CD4-positive, alpha-beta T cell treated with Interleukin-17A for 4 hours (primary cell): ENCODE measurements at regions not wholly inside any gene's neighbourhood (a gene's known extent, or its start where the extent isn't known, plus 50 kb on each side); places are given as distances from the start of the nearest gene placed in this dataset.
A peak's percentile ranks its signal among the peaks of the same experiment; 100 is the strongest.

Source experiments
- DNase-seq: peaks from one replicate; pipeline ENCODE4 v3.0.0-alpha.2; 2020; ENCODE audit warnings: mixed read lengths

- no peak for DNase-seq
These were observed 1465.0 kb downstream of the EFNB2 start for GRCh38 chr13:105070452-105070851.

- DNase-seq = no peak
These were observed 1466.4 kb downstream of the EFNB2 start for GRCh38 chr13:105069106-105069505.

DNA sequence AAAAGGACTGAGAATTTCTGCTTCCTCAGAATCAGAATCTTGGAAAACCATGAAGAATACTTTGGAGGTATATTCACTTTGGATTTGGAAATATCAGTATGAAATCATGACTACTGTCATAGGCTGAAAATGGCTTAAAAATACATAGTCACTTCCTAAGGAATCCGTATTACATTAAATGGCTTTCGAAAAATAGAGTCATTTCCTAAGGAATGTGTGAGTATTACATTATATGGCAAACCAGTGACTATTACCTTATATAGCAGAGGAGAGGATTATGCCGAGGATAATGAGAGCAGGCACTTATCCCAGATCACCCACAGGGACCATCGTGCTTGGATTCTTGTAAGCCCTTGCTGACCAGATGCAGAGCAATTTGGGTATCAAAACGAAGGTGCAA, 1471.8 kb downstream of the EFNB2 start:
- no peak for DNase-seq

DNA sequence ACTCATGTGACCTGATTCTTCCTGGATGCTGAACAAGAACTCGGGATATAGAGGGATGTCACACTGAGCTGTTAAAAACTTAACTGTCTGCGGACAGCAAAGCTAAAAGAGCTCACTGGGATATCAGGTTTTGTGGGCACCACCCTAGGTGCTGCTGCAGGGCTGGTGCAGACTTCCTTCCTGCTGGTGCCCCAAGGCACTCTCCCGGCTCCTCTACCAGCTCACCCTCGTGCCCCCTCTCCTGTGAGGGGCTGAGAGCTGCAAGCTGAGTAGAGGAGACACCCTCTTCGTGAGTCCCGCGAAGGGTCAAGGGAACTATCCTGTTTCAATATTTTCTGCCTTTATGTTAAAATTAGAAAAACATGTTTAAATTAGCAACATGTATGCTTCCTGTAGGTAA, 1475.7 kb downstream of the EFNB2 start:
- DNase-seq = no peak

DNA sequence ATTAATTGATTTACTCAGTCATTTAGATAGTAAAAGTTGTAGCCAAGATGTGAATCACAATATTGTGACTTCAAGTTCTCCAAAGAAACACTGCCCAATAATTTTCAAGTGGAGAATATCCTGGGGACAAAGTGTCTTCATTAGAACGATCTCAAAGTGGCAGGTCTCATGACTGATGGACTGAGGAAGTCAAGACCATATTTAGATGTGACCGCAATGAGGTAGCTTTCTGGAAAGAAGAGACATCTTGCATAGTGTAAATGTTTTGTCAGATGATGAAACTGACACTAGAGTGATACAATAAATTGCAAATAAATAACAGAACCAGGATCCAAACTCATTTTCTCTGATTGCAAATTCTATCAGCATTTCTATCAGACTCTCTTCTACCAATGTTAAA, 1476.9 kb downstream of the EFNB2 start:
- DNase-seq = no peak

GRCh38 chr13:105052711-105053110, 1482.8 kb downstream of the EFNB2 start:
- no peak for DNase-seq

GRCh38 chr13:105050686-105051085, 1484.8 kb downstream of the EFNB2 start:
- no peak for DNase-seq

- DNase-seq = no peak
These were observed 1486.8 kb downstream of the EFNB2 start for GRCh38 chr13:105048677-105049076.

DNA sequence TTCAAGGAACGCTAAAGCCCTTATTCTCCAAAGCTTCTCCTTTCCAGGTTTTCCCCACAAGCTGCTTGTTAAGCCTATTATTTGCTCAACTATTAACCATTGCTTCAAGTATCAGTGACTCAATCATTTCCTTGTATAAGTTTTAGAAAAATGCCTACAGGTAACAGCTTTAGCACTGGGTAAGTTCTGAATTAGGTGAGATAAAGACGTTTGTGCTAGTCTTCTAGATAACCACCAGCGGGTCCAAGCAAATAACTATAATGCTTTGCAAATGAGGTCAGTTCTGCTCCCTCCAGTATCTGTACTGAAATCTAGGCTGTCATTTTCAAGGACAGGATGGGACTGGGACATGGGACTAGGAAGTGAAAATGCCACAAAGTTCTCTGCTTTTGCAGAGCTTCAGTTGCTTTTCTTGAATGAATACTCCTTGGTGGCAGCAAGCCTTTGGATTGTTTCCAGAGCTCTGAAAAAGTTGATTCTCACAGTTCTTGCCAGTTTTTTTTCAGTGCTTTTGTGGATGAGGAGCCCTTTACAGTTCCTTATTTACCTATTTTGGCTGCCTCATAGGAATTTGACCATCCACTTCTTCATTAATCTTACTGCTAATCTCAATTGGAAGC, 1487.7 kb downstream of the EFNB2 start:
- DNase-seq = no peak

- DNase-seq = no peak
These were observed 1498.4 kb downstream of the EFNB2 start for GRCh38 chr13:105037110-105037509.

DNA sequence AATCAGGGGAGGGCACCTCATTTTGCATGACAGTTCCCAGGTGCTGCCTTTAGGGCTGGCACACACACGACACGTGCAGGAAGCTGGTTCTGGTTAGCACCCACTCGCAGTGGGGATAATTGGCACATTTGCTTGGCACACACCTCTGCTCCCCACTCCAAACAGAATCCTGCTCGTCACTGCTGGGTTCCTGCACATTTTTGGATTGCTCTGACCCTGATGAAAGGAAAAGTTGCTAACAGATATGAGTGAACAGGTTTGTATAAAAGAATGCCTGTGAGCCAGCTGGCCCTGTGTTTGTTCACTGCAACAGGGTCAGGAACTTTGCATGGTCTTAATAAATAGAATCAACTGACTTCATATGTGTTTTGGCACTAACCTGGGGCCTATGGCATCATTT, 1500.4 kb downstream of the EFNB2 start:
- DNase-seq = no peak

DNA sequence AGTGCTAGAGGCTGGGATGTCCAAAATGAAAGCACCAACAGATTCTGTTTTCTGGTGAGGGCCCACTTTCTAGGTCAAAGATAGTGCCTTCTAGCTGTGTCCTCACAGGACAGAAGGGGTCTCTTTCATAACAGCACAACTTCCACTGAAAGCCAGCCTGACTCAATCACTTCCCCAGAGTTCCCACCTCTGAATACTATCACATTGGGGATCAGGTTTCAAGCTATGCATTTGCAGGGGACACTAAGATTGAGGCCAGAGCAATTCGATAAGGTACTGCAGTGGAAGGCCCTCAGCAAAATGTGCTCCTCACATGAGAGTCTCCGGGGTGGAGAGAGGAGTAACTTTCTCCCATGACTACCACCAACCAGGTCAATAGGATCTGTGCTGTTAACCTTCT, 1501.5 kb downstream of the EFNB2 start:
- DNase-seq = no peak

DNA sequence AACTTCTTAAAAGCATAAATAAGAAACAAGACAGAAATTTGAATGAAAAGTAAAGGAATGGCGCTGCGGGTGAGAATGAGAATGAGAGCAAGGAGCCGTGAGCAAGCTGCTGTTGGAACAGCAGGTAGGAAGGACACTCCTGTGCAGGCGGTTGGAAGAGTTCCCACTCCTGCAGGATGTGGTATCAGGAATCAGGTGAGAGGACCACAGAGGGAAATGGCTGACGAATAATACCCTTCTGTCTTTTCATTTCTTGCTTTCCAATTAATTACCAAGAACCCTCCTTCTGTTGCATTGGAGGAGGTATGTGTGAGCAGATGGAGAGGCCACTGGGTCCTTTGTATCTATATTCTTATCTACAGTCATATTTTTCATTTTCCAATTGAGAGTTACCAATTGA, 1504.2 kb downstream of the EFNB2 start:
- no peak for DNase-seq

DNA sequence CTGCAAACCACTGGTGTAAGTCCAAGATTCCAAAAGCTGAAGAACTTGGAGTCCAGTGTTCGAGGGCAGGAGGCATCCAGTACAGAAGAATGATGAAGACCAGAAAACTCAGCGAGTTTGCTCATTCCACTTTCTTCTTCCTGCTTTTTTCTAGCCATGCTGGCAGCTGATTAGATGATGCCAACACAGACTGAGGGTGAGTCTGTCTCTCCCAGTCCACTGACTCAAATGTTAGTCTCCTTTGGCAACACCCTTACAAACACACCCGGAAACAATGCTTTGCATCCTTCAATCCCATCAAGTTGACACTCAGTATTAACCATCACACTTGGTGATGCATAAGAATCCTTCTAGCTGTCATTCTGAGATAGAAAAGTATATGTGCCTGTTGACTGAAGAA, 1504.6 kb downstream of the EFNB2 start:
- no peak for DNase-seq

GRCh38 chr13:105019073-105019472, 1516.4 kb downstream of the EFNB2 start:
- no peak for DNase-seq

DNA sequence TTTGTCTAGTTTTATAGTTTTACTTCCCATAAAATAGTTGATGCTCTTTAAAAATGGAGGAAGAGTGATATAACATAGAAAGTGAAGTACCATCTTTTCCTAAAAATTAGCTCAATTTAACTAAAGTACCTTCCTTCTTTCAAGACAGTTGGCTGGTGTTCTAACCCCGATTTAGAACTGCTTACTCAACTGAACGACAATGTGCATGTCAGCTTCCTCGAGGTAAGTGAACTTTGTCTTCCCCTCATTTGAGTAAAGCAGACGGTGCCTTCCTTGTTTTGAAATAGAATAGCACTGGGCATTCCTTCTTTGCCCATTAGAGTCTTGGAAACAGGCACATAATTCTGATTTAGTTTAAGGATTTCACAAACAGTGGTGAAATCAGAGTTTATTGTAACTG, 1519.2 kb downstream of the EFNB2 start:
- DNase-seq = no peak

DNA sequence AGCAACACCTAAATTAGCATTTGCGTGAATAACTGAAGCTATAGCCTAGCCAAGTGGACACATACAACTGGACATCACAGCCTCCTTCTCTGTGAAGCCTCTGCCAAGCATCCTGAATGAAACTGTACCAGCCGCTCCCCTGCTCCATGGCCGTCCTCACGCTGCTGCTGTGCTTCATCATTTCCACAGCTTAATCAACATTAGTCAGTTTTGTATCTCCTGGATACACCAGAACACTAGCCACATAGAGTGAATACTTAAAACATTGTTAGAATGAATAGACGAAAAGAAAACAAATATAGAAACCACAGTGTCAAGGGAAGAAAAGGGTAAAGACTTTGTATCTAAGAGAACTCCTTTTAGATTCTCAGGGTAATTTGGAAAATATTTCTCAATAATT, 1526.9 kb downstream of the EFNB2 start:
- no peak for DNase-seq

DNA sequence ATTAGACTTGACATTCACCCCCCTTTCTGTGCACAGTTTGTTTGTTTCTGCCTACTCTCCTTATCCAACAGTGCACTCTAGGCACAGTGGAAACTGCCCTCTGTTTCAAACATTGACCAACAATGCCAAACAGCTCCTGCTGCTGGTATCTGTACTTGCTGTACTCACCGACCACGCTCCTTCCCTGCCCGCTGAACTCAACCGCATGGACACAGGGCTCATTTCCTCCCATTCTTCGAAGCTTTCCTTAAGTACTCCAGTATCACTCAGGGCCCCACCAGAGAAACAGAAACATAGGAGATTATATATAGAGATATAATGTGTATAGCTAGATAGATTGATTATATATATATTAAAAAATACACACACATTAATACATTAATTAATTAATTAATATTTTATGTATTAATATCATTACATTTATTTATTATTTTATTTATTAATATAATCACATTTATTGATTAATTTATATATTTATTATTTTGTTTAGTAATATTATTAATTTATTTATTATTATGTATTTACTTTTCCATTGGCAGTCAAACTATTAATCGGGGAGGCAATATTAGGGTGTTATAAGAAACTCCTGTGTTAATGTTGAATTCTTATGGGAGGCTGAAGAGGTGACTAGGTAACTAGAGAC, 1528.2 kb downstream of the EFNB2 start:
- no peak for DNase-seq

DNA sequence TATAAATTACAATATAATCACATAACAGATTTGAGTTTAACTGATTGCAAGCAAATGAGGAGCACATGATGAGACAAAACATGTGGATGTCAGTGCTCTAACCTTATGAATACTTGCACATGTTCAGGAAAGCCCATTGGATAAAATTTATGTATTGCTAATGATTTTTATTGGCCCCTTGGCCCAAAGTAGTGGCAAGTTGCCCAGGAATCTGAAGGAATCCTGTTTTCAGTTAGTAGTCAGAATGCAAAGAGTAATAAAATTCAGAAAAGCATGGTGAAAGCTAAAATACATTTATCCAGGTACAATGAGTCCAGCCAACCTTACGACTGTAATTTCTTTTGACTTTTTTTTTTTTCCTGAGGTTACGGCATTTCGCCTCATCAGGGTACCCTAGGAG, 1539.4 kb downstream of the EFNB2 start:
- DNase-seq = no peak

- DNase-seq = no peak
These were observed 1541.8 kb downstream of the EFNB2 start for GRCh38 chr13:104993708-104994107.

GRCh38 chr13:104987621-104988020, 1547.8 kb downstream of the EFNB2 start:
- DNase-seq = no peak

DNA sequence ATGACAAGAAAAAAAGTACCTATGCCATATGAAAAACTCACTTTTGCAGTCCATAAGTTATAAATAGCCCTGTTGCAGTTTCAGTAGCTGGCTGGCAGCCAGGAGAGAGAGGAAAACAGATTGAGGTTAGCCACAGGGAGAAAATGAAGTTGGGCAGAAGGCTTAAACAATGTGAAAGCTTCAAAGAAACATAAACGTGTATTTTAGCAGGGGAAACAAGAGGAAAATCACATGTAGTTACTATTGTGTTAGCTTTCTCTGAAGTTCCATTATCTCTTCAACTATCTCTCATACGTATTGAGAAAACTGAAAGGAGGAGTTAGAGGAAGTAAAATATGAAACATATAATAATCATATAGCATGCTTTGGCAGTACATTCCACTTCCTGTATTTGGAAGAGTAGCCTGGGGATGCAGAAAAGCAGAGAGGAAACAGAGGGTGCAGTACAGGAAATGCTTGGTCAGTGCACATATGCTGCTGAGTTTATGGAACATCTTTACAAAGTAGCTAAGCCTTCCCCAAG, 1551.1 kb downstream of the EFNB2 start:
- peak; percentile 24 for DNase-seq

DNA sequence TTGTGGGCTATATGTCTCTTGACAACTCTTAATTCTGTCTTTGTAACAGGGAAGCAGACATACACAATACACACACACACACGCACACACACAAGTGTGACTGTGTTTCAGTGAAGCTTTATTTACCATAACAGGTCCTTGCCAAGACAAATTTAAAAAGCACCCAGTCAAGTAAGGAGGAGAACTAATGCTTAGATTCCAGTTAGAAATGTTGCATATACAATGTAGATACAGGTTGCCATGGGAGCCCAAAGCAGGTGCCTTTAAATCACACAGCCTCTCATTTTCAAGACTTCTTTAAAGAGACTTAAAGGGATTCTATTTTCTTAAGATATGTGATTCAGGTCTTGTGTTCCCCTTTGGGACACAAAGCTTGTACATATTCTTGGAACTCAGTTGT, 1551.9 kb downstream of the EFNB2 start:
- DNase-seq = no peak

DNA sequence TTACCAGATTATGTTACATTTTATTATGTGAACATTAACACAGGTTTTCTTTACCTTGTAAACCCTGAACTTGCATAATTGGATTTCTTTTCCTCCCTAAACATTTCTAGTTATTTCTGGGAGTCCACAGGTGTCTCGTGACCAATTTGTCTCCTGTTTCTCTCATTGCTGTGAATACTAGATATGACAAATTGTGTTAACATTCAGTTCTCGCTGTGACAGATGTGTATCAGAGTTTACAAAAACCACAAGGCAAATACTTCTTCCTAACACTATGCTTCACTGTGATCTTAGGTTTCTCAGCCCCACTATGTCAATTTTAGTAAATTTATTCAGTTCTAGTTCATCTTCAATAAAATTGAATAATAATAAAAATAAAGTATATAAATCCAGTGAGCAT, 1554.9 kb downstream of the EFNB2 start:
- no peak for DNase-seq
